Umbilical cord (tissue), 1 donor: ENCODE measurements at regions not wholly inside any gene's neighbourhood (a gene's known extent, or its start where the extent isn't known, plus 50 kb on each side); places are given as distances from the start of the nearest gene placed in this dataset.

Source experiments
- DNase-seq: peaks from one replicate; pipeline ENCODE4 v3.0.0-alpha.2; 2015; ENCODE audit warnings: low spot score

DNA sequence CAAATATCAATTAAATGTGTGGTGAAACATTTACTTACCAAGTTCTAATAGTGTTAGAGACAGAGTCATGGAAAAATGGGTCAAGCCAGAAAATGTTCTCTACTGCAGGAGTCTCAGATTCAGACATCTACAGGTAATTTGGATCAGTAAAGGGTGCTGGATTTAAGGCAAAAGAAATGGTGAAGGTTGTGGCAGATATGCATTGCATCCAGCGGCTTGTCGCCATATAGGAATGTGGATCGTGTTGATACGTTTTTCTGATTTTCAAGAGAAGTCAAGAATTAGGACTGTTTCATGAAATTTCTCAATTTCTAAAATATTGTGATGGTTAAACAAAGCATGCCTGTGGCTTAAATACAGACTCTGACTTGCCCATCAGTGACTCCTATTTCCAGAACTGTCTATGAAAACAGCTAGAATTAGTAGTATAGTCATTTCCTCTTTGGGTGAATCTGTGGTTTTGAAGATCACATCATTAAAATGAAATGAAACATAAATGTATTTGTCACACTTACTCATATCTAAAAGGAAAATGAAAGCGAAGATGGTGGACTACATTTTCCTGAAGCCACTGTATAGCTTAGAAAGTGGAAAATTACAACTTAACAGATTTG is 110.1 kb upstream of the VEGFC start:
- no peak for DNase-seq

- DNase-seq, result no peak
Measured at GRCh38 chr4:176906709-176907108, 114.0 kb upstream of the VEGFC start.

DNA sequence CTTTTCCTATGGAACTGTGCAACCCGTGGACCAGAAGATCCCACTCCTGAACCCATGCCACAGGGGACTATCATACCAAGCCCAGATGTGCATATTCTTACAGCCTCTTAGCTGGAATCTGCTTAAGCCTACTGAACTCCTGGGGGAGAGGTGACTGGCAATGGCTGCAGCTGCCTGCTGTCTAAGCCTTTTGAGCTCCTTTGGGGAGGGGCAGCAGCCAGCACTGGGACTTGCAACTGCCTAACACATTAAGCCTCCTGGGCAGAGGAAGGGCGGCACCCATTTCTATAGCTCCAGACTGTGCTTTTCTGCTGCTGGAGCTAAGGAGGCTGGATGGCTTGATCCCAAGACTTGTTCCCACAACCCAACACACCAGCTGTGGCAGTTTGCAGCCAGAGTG is 117.9 kb upstream of the VEGFC start:
- DNase-seq, result no peak

- no peak for DNase-seq
Measured at GRCh38 chr4:176919631-176920030, 126.9 kb upstream of the VEGFC start.

GRCh38 chr4:176920694-176921093 is 128.0 kb upstream of the VEGFC start:
- DNase-seq, result no peak

DNA sequence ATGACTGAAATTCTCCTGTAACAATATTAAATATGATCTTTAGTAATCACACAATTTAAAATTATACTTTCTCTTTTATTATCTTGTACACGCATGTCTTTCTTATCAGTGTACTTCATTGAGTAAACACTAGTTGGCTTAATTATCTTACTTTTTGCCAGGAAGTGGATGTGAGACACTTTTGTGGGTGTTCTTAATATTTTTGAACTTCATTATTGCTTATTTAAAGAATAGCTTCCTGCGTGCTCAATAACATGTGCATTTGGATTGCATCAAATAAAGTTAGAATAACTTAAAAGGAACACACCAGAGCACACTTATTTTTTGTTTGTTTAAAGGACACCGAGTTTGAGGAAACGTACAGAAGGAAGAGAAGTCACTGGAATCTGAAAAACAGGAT is 128.5 kb upstream of the VEGFC start:
- no peak for DNase-seq

- no peak for DNase-seq
Measured at GRCh38 chr4:176924238-176924637, 131.5 kb upstream of the VEGFC start.

- no peak for DNase-seq
Measured at GRCh38 chr4:176925962-176926361, 133.2 kb upstream of the VEGFC start.

GRCh38 chr4:176927117-176927516 is 134.4 kb upstream of the VEGFC start:
- no peak for DNase-seq

DNA sequence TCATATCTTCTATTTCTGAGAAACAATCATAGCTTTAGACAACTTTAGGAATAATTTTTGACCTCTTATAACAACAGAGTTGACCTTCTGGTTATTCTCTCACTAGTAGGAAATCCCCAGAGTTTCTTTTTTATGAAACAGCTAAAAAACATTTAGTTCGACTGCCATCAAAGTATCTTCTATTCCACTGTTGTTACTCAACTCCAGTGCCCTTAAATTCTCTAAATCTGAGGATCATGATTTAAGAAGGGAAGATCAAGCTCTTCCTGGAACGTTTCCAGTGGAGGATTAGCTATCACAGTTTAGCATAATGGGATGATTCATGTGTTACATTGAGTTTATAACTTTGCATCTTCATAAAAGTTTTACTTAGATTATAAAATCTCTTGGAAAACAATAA is 134.9 kb upstream of the VEGFC start:
- peak; percentile 95 for DNase-seq

- DNase-seq, result peak; percentile 14
Measured at GRCh38 chr4:176939445-176939844, 146.7 kb upstream of the VEGFC start.

DNA sequence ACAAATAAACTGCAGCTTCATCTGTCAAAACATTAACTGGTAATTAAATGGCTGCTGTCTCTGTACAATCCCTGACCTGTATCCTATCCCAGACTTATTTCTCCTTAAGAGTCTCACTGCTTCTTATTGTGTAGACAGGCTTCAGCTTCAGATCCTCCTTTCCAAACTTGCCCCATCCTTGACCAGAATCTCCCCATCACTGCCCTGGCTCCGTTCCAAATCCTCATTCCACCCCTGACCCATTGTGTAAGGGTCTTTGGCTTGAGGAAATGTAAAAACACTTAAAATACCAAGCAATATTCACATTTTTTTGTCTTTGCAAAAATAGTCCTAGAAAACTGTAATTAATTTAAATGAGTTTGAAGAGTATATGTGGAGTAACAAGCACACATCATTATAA is 152.6 kb upstream of the VEGFC start:
- DNase-seq, result no peak

GRCh38 chr4:176949029-176949428 is 156.3 kb upstream of the VEGFC start:
- DNase-seq, result peak; percentile 38

- DNase-seq, result no peak
Measured at GRCh38 chr4:176953021-176953420, 160.3 kb upstream of the VEGFC start.

DNA sequence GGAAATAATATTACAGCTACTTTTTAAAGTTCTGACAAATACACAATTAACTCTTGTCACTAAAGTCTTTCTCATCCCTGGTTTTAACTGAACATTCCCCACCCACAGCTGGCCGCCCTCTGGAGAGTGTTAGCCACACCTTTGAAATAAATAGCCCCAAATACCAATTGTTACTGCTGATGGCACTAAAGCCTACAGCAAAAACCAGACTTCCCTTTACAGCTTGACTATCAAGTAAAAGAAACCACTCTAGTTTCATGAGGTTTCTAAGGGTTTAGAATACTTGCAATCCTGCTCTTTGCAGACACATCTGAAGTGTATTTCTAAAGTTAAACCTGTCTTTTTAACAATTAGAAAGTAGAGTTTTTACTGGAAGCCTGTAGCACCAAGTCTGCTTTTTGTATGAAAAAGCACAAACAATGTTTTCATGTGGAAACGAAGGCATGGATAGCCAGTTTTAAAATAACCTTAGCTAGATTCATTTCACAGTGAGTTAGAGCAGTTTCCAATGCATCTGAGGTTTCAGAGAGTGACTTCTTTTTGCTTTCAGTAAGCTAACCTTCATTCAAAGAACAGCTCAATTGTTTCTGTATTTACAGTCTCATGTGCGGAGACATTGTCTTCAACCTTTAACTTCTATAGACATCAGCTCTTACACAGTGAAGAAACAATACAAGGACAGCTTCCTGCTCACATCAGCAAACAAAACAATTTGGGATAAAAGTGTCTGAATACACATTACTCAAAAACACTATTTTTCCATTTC is 164.8 kb upstream of the VEGFC start:
- DNase-seq, result no peak

GRCh38 chr4:176959980-176960379 is 167.3 kb upstream of the VEGFC start:
- no peak for DNase-seq

DNA sequence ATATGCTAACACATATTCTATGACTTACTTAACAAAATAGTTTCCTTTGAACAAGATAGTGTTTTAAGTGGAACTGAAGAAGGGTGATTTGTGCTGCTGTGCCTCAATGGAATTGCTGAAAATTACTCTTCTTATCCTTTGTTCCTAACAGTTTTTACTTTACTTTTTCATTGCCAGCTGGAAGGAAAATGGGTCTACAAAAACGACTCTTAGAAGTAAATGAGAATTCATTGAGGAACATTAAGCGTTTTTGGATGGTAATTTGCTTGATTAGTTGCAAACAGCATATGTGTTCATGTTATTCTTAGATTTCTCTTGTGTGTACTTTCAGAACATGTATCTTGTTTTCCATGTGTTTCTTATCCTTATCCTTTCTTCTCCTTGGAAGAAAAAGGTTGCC is 170.4 kb upstream of the VEGFC start:
- DNase-seq, result no peak

DNA sequence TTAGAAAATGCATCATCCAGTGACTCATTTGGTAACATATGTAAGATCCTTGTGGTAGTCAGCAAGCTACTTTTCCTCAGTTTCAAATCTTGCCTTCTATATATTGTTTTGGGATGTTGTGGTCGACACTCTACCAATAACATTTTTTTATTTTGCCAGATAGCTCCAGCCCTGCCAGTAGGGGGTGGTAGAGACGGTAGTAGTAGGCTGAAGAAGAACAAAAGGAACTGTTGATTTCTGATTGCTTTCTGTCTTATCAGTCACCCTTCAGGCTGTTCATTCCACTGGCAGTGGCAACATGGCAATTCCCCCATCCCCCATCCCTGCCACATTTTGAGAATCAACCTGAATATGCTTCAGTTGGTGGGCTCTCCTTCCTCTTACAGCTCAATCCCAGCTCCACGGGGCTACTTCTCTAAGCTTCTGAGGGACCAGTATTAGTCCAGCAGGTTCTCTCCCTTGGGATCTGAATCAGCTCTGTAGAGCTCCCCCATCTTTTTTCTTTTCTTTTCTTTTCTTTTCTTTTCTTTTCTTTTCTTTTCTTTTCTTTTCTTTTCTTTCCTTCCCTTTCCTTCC is 171.5 kb upstream of the VEGFC start:
- DNase-seq, result no peak

DNA sequence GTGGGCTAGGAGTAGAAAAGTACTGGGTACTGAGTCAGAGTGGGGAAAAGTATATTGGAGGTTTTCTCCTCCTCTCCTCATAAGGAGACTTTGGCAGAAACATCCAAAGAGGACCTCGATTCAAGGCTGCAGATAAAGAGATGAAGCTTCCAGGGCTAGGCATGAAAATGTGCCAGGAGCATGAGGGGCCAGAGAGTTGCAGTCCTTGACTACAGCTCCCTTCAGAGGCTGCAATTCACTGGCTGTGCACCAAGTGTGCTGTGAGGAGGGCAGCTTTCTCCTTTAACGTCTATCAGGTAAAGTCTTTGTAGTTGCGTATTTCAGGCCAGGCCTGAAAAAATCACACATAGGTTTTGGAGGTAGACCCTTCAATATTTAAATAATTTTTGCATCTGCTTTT is 174.9 kb upstream of the VEGFC start:
- no peak for DNase-seq

DNA sequence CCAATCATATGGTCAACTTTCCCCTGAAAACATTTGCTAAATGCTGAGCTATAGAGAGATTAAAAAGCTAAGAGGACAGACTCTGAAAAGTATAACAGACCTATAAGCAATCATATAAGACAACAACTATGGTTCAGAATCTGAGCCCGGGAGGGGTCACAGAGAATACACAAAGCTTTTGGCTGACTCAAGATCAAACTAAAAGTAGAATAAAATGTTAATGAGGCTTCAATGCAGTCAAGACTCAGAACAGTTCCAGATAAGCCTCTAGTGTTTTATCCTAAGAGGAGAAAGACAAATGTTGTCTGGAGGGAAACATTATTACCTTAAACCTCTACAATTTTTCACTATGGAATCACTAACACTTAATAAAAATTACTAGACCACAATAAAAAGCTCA is 175.4 kb upstream of the VEGFC start:
- DNase-seq, result no peak

DNA sequence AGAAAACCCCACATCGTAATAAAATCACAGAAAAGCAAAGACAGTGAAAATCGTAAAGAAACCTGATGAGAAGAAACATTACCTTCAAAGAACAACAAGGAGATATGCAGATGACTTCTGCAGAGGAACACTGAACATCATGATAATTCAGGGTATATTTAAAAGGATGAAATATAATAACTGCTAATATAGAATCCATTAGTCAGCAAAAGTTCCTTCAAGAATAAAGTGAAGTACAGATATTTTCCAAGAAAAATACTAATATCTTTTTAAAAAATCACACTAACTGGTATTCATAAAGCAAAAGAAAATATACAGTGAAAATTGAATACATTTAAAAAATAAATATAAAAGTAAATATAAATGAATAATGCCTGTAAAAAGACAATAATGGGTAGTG is 176.3 kb upstream of the VEGFC start:
- DNase-seq, result no peak

- DNase-seq, result no peak
Measured at GRCh38 chr4:176970853-176971252, 178.1 kb upstream of the VEGFC start.

DNA sequence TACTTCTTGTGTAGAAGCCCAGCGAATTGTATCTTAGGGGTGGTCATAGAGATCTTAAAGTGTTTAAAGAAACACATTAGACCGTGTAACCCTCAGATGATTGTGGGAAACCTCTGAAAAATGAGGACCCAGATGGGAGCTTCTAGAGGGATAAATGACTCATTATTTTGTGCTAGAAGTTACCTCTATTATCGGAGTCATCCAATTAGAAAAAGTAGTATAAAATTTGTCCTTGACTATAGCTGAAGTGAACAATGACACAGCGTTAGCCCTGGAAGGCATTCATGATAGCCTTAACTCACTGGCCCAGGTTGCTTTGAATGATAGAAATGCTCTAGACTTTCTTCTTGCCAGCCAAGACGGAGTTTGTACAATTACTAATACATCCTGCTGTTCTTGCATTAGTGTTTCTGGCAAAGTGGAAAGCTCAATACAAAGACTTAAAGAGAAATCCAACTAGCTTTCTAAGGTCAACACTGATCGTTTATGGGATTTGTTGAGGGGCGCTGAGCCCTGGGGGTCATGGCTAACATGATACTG is 178.9 kb upstream of the VEGFC start:
- no peak for DNase-seq
